ENCODE measurements at regions not wholly inside any gene's neighbourhood (a gene's known extent, or its start where the extent isn't known, plus 50 kb on each side); places are given as distances from the start of the nearest gene placed in this dataset.

DNA sequence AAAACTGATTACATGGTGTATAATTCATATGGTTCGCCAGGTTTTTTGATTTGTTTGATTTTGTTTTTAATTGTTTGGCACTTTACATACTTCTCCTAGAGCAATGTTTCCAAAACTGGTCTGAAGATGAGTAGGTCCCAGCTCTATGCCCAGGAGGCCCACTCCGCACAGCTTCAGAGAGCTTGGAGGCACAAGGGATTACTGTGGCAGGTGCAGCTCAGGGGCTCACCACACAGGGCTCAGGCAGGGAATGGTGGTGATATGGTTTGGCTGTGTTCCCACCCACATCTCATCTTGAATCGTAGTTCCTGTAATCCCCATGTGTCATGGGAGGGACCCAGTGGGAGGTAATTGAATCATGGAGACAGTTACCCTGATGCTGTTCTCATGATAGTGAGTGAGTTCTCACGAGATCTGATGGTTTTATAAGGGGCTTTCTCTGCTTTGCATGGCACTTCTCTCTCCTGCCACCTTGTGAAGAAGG lies 296.6 kb downstream of the MED10 start:
- no peaks in the 10 kb centered on the region for H3K27me3 ChIP-seq (ENCODE audit: insufficient read depth, poor library complexity, severe bottlenecking)
- no peak overlapping the region for H3K27ac ChIP-seq (replicated peaks)
- no peak overlapping the region for H3K4me3 ChIP-seq (replicated peaks; ENCODE audit: insufficient read depth, low read length)
- TF ChIP-seq POLR2AphosphoS5 (IDR thresholded peaks at IDR 0.05; ENCODE audit: low read depth) (no peak), SPI1 (IDR thresholded peaks at IDR 0.05; ENCODE audit: borderline replicate concordance, low read depth) (no peak)
- TF ChIP-seq, protein P1, sequence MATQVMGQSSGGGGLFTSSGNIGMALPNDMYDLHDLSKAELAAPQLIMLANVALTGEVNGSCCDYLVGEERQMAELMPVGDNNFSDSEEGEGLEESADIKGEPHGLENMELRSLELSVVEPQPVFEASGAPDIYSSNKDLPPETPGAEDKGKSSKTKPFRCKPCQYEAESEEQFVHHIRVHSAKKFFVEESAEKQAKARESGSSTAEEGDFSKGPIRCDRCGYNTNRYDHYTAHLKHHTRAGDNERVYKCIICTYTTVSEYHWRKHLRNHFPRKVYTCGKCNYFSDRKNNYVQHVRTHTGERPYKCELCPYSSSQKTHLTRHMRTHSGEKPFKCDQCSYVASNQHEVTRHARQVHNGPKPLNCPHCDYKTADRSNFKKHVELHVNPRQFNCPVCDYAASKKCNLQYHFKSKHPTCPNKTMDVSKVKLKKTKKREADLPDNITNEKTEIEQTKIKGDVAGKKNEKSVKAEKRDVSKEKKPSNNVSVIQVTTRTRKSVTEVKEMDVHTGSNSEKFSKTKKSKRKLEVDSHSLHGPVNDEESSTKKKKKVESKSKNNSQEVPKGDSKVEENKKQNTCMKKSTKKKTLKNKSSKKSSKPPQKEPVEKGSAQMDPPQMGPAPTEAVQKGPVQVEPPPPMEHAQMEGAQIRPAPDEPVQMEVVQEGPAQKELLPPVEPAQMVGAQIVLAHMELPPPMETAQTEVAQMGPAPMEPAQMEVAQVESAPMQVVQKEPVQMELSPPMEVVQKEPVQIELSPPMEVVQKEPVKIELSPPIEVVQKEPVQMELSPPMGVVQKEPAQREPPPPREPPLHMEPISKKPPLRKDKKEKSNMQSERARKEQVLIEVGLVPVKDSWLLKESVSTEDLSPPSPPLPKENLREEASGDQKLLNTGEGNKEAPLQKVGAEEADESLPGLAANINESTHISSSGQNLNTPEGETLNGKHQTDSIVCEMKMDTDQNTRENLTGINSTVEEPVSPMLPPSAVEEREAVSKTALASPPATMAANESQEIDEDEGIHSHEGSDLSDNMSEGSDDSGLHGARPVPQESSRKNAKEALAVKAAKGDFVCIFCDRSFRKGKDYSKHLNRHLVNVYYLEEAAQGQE (IDR thresholded peaks at IDR 0.05; ENCODE audit: insufficient replicate concordance, low read depth) = no peak
- TF ChIP-seq, protein P2, sequence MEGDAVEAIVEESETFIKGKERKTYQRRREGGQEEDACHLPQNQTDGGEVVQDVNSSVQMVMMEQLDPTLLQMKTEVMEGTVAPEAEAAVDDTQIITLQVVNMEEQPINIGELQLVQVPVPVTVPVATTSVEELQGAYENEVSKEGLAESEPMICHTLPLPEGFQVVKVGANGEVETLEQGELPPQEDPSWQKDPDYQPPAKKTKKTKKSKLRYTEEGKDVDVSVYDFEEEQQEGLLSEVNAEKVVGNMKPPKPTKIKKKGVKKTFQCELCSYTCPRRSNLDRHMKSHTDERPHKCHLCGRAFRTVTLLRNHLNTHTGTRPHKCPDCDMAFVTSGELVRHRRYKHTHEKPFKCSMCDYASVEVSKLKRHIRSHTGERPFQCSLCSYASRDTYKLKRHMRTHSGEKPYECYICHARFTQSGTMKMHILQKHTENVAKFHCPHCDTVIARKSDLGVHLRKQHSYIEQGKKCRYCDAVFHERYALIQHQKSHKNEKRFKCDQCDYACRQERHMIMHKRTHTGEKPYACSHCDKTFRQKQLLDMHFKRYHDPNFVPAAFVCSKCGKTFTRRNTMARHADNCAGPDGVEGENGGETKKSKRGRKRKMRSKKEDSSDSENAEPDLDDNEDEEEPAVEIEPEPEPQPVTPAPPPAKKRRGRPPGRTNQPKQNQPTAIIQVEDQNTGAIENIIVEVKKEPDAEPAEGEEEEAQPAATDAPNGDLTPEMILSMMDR (IDR thresholded peaks at IDR 0.05; ENCODE audit: insufficient read depth, low read length) = no peak
- DNase-seq (ENCODE audit: low read depth in 1 of 2, low spot score in 1 of 2) = no peak

DNA sequence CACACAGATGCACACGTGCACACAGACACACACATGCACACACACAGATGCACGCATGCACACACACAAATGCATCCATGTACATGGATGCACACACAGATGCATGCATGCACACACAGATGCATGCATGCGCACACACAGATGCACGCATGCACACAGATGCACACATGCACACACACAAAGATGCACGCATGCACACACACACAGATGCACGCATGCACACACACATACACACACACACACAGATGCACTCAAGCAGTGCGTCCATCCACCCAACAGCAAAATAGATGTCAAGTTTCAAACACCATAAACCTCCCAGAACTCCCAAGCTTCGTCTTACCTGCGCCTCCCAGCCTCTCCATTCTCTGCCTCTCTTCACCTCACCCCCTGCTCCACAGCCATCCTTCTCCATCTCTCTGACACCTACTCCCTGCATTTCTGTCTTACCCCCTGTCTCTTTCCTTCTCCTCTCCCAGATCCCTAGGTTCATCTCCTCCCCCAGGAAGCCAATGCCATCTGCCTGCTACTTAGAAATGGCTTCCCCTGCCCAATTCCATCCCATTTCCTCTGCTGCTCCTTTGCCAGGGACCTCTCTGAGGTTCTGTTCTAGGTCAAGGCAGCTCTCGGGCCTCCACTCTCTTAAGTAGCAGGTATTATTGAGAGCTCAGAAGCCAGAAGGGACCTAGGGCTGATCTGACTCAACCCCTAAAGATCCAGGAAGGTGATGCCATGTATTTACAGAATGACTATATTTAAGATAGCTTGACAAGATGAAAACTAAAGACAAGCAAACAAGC lies 297.2 kb downstream of the MED10 start:
- H3K27ac ChIP-seq (replicated peaks) = no peak overlapping the region
- DNase-seq (ENCODE audit: low read depth in 1 of 2, low spot score in 1 of 2) = no peak
- TF ChIP-seq, protein P1 (IDR thresholded peaks at IDR 0.05; ENCODE audit: insufficient replicate concordance, low read depth) = no peak
- TF ChIP-seq POLR2AphosphoS5 (IDR thresholded peaks at IDR 0.05; ENCODE audit: low read depth) = no peak
- no peak for TF ChIP-seq GABPA (IDR thresholded peaks at IDR 0.05; ENCODE audit: low read depth)
- no peak for TF ChIP-seq SPI1 (IDR thresholded peaks at IDR 0.05; ENCODE audit: borderline replicate concordance, low read depth)
- TF ChIP-seq, protein P2 (IDR thresholded peaks at IDR 0.05; ENCODE audit: insufficient read depth, low read length) = no peak
- H3K4me3 ChIP-seq (replicated peaks; ENCODE audit: insufficient read depth, low read length) = no peak overlapping the region
- H3K27me3 ChIP-seq (ENCODE audit: insufficient read depth, poor library complexity, severe bottlenecking) = no peaks in the 10 kb centered on the region

DNA sequence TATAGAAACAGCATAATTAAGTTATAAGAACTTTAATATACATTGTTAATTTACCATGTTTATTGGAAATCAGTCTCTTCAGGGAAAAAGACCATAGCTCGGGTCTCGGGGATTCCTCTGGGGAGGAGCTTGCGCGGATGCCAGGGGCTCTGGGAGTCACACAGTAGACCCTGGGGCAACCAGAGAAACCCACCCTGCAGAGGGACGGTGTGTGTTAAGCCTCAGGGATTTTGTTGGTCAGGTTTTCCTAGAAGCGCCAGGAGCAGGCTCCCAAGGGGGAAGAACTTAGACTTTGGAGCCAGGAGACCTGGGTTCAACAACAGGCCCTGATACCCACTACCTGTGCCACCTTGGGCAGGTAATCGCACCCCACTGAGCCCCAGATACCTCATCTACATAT lies 297.9 kb downstream of the MED10 start:
- Histone ChIP-seq H3K27ac (replicated peaks) (no peak overlapping the region), H3K27me3 (ENCODE audit: insufficient read depth, poor library complexity, severe bottlenecking) (no peaks in the 10 kb centered on the region), H3K4me3 (replicated peaks; ENCODE audit: insufficient read depth, low read length) (no peak overlapping the region)
- TF ChIP-seq POLR2AphosphoS5 (IDR thresholded peaks at IDR 0.05; ENCODE audit: low read depth) (no peak), SPI1 (IDR thresholded peaks at IDR 0.05; ENCODE audit: borderline replicate concordance, low read depth) (no peak)
- TF ChIP-seq, protein P2 (IDR thresholded peaks at IDR 0.05; ENCODE audit: insufficient read depth, low read length) = no peak
- no peak for DNase-seq (ENCODE audit: low read depth in 1 of 2, low spot score in 1 of 2)

Measured in HL-60 (cell line).